Liver (tissue), 8 donors: ENCODE measurements at regions not wholly inside any gene's neighbourhood (a gene's known extent, or its start where the extent isn't known, plus 50 kb on each side); places are given as distances from the start of the nearest gene placed in this dataset.

Experiments
- DNase-seq: peaks from one replicate; pipeline ENCODE4 v3.0.0-alpha.2; 2017; ENCODE audit warnings: low spot score
- H3K27ac ChIP-seq, 2 donors: one replicate each; pipeline ENCODE4 v1.7.0; 2013; ENCODE audit warnings: inconsistent platforms in 2 of 2, low read length in 2 of 2, control low read depth in 1 of 2, low read depth in 1 of 2, mild to moderate bottlenecking in 1 of 2
- H3K27me3 ChIP-seq, 4 donors: one replicate each; pipeline versions ENCODE4 v1.6.1 to v1.7.0; 2013; ENCODE audit warnings: low read length in 3 of 4, inconsistent platforms in 1 of 4, mild to moderate bottlenecking in 1 of 4, moderate library complexity in 1 of 4; ENCODE audit not compliant: control insufficient read depth in 4 of 4, insufficient read depth in 4 of 4
- H3K36me3 ChIP-seq, 4 donors: one replicate each; pipeline versions ENCODE4 v1.6.1 to v1.7.0; 2013; ENCODE audit warnings: low read length in 3 of 4, mild to moderate bottlenecking in 3 of 4, low read depth in 1 of 4, moderate library complexity in 1 of 4; ENCODE audit not compliant: control insufficient read depth in 4 of 4, insufficient read depth in 3 of 4
- H3K4me1 ChIP-seq, 4 donors: one replicate each; pipeline versions ENCODE4 v1.6.1 to v1.7.0; 2013; ENCODE audit warnings: low read length in 3 of 4, mild to moderate bottlenecking in 3 of 4, moderate library complexity in 1 of 4; ENCODE audit not compliant: control insufficient read depth in 4 of 4, insufficient read depth in 4 of 4
- H3K4me3 ChIP-seq, 3 donors: one replicate each; pipeline versions ENCODE4 v1.6.1 to v1.7.0; 2013; ENCODE audit warnings: low read length in 3 of 3, control low read depth in 1 of 3, low read depth in 1 of 3, mild to moderate bottlenecking in 1 of 3
- H3K9ac ChIP-seq, 2 donors: one replicate each; pipeline ENCODE4 v1.7.0; 2013; ENCODE audit warnings: low read length in 2 of 2, mild to moderate bottlenecking in 2 of 2, moderate library complexity in 2 of 2, control low read depth in 1 of 2, low read depth in 1 of 2
- H3K9me3 ChIP-seq, 4 donors: one replicate each; pipeline versions ENCODE4 v1.6.1 to v1.7.0; 2013; ENCODE audit warnings: low read length in 3 of 4; ENCODE audit not compliant: control insufficient read depth in 4 of 4
- ATF3 ChIP-seq: IDR thresholded peaks from 2 replicates; pipeline ENCODE4 v1.6.1; 2016; ENCODE audit warnings: antibody characterized with exemption
- CTCF ChIP-seq: fragments of 150-350 bp; IDR thresholded peaks from 2 replicates; pipeline ENCODE4 v1.5.1; 2017; ENCODE audit warnings: improper control_type of control experiment, low read depth, low read length; ENCODE audit not compliant: missing input control
- EGR1 ChIP-seq, 2 donors: IDR thresholded peaks; 2 replicates each; pipeline ENCODE4 v1.6.1; 2016 to 2018; ENCODE audit warnings: antibody characterized with exemption in 2 of 2, low read depth in 2 of 2
- FOXA1 ChIP-seq: IDR thresholded peaks from 2 replicates; pipeline ENCODE4 v1.6.1; 2016; ENCODE audit warnings: antibody characterized with exemption
- FOXA2 ChIP-seq: IDR thresholded peaks from 2 replicates; pipeline ENCODE4 v1.6.1; 2016; ENCODE audit warnings: antibody characterized with exemption
- GABPA ChIP-seq, 2 donors: IDR thresholded peaks in 1 of 2; conservative IDR thresholded peaks in 1 of 2; 2 replicates each; pipeline ENCODE4 v1.6.1; 2016; ENCODE audit warnings: antibody characterized with exemption in 2 of 2, mild to moderate bottlenecking in 1 of 2, moderate library complexity in 1 of 2
- HNF4A ChIP-seq, 2 donors: conservative IDR thresholded peaks; 2 replicates each; pipeline ENCODE4 v1.6.1; 2016; ENCODE audit warnings: antibody characterized with exemption in 2 of 2, mild to moderate bottlenecking in 2 of 2
- MAX ChIP-seq: IDR thresholded peaks from 2 replicates; pipeline ENCODE4 v1.6.1; 2016; ENCODE audit warnings: antibody characterized with exemption
- NR2F2 ChIP-seq: IDR thresholded peaks from 2 replicates; pipeline ENCODE4 v1.6.1; 2016; ENCODE audit warnings: antibody characterized with exemption
- RAD21 ChIP-seq, 2 donors: IDR thresholded peaks; 2 replicates each; pipeline ENCODE4 v1.6.1; 2016; ENCODE audit warnings: antibody characterized with exemption in 2 of 2, mild to moderate bottlenecking in 2 of 2
- SP1 ChIP-seq: IDR thresholded peaks from 2 replicates; pipeline ENCODE4 v1.6.1; 2018; ENCODE audit warnings: antibody characterized with exemption, mild to moderate bottlenecking
- YY1 ChIP-seq: IDR thresholded peaks from 2 replicates; pipeline ENCODE4 v1.6.1; 2016; ENCODE audit warnings: antibody characterized with exemption, mild to moderate bottlenecking
- ZBTB33 ChIP-seq: IDR thresholded peaks from 2 replicates; pipeline ENCODE4 v1.6.1; 2016; ENCODE audit warnings: antibody characterized with exemption
- WGBS: extraction: QIAGEN DNeasy Blood & Tissue Kit; methylation state at CpG from one replicate; pipeline ENCODE4 v1.1.7; 2013; 5-methylcytosine and 5-hydroxymethylcytosine counted together
- donor health status: healthy.
- donor health status: healthy.
- donor health status: healthy.
- donor health status: healthy.
- donor health status: healthy.

- Histone ChIP-seq H3K4me3 (no peak overlapping the region), H3K4me1 (no peaks in the 10 kb centered on the region), H3K9me3 (no peaks in the 10 kb centered on the region), H3K36me3 (no peaks in the 10 kb centered on the region), H3K9ac (no peak overlapping the region), H3K27ac (no peak overlapping the region), H3K27me3 (no peaks in the 10 kb centered on the region)
- WGBS = 88% methylated on average over 7 of the region's 7 CpGs
- DNase-seq = no peak
- TF ChIP-seq RAD21 (IDR thresholded peaks at IDR 0.05) = no peak
- no peak for TF ChIP-seq ATF3
Measured at GRCh38 chr16:27636453-27637240, 86.7 kb downstream of the KATNIP start.

GRCh38 chr16:27638833-27639560 is 89.1 kb downstream of the KATNIP start:
- no peaks in the 10 kb centered on the region for H3K4me1 ChIP-seq
- H3K27ac ChIP-seq = no peak overlapping the region
- H3K9me3 ChIP-seq = no peaks in the 10 kb centered on the region
- H3K9ac ChIP-seq = no peak overlapping the region
- H3K4me3 ChIP-seq = no peak overlapping the region
- 87% methylated on average over 15 of the region's 15 CpGs for WGBS
- TF ChIP-seq SP1 (no peak), NR2F2 (no peak), YY1 (no peak), FOXA1 (no peak), ATF3 (no peak), MAX (no peak), ZBTB33 (no peak), FOXA2 (no peak), CTCF (no peak), RAD21 (IDR thresholded peaks at IDR 0.05) (no peak), HNF4A (conservative IDR thresholded peaks at IDR 0.05) (no peak), EGR1 (IDR thresholded peaks at IDR 0.05; ENCODE audit: low read depth in 2 of 2) (no peak), GABPA (IDR thresholded peaks at IDR 0.05 in 1 of 2, conservative IDR thresholded peaks at IDR 0.05 in 1 of 2) (no peak)
- no peak for DNase-seq
- H3K27me3 ChIP-seq = no peaks in the 10 kb centered on the region
- no peaks in the 10 kb centered on the region for H3K36me3 ChIP-seq
